ENCODE measurements at regions not wholly inside any gene's neighbourhood (a gene's known extent, or its start where the extent isn't known, plus 50 kb on each side); places are given as distances from the start of the nearest gene placed in this dataset.

GRCh38 chr4:98758182-98758581 is 99.8 kb upstream of the TSPAN5 start:
- no peak for DNase-seq

DNA sequence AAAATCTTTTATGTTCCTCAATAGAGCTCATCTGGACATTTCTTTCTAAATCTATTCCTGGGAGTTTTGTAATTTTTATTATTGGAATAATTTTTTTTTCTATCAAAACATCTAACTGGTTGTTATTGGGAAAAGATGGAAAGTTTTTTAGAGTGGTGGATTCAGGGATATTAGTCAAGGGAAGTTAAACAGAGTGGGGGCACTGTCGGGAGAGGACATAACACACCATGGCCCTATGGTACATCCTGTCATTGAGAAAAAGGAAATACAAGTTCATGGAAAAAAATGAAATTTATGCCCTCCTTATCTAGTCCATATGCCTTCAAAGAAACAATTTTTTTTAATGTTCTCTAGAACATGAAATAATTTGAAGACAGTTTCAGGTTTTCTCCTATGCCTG is 96.3 kb upstream of the TSPAN5 start:
- no peak for DNase-seq

GRCh38 chr4:98749206-98749605 is 90.8 kb upstream of the TSPAN5 start:
- no peak for DNase-seq

- no peak for DNase-seq
Observed at GRCh38 chr4:98748609-98749008, 90.2 kb upstream of the TSPAN5 start.

DNA sequence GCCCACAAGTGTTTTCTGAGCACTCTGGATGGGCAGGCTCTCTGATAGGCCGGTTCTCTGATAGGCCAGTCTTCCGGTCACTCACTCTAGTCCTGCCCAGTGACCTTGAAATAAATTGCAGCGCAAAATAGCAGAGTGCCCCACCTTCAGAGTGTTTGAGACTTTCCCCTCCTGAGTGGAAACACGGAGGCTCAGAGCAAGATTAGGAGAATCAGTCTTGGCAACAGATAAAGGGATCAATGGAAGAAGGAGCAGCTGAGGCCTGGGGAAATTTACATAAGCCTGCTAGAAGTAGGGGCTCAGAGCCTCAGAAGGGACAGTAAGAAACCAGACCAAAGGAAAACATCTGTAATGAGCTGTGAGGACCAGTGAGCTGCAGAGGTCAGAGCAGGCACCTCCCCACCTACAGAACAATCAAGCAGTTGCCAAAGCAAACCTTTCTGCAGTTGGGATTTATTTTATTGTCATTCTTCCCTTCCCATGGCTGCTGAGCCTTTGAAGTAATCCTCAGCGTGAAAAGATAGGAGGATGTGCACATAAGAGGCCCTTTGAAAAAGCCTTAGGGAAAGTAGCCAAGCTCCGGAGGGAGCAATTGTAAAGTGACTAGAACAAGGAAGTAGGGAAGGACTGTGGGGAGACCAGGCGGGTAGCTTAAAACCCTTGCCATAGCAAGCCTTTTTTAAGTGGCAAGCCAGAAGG is 89.1 kb upstream of the TSPAN5 start:
- DNase-seq = no peak

DNA sequence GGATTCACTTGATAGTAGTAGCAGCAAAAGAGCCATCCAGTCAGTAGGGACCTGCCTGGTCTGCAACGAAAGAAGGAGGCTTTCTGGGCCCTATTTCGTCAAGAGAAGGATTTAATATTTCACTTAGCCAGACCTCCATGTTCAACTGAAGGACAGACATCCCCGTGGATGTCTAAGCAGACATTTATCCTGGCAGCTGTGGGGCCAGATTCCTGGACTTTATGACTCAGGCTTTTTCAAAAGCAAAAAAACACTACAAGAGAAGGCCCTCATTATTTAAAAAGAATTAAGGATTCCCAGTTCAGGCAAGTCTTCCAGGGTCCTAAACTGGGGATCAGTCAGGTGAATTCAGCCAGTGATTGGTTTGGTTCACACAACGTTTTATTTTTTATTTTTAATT is 88.5 kb upstream of the TSPAN5 start:
- no peak for DNase-seq

- DNase-seq = no peak
Observed at GRCh38 chr4:98746530-98746929, 88.1 kb upstream of the TSPAN5 start.

DNA sequence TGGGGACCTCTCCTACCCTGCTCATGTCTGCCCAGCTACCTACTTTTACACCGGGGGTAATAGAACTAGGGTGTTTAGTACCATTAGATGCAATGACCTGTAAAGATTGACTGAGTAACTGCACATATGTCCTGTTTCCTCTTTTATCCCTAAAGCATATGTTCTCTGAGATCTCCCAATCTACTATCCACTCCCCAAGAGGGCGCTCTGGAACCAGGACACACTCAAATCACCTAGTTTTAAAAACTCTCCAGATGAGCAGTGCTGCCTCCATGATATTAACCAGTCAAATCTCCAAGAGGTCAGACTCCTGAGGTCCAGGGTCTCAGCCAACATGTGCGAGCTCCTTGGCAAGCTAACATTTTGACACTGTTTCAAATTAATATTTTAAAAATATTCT is 87.0 kb upstream of the TSPAN5 start:
- peak; percentile 11 for DNase-seq

- DNase-seq = no peak
Observed at GRCh38 chr4:98744372-98745150, 86.2 kb upstream of the TSPAN5 start.

DNA sequence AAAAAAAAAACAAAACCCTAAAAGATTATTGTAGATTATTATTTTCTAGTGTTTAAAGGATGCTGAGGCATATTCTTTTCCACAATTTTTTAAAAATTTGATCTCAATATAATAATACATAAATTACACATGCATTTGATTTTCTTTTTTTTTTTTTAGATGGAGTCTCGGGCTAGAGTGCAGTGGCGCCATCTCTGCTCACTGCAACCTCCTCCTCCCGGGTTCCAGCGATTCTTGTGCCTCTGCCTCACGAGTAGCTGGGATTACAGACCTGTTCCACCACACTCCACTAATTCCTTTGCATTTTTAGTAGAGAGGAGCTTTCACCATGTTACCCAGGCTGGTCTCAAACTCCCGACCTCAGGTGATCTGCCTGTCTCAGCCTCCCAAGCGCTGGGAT is 83.5 kb upstream of the TSPAN5 start:
- no peak for DNase-seq

DNA sequence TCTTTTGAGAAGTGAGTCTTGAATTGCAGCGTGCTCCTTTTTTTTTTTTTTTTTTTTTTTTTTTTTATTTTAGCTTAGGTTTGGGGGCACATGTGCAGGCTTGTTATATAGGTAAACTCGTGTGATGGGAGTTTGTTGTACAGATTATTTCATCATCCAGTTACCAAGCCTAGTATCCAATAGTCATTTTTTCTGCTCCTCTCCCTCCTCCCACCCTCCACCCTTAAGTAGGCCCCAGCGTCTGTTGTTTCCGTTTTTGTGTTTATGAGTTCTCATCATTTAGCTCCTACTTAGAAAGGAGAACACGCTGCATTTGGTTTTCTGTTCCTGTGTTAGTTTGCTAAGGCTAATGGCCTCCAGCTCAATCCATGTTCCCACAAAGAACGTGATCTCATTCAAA is 81.3 kb upstream of the TSPAN5 start:
- DNase-seq = no peak

GRCh38 chr4:98733601-98734000 is 75.2 kb upstream of the TSPAN5 start:
- DNase-seq = no peak

- DNase-seq = no peak
Observed at GRCh38 chr4:98728871-98729270, 70.5 kb upstream of the TSPAN5 start.

DNA sequence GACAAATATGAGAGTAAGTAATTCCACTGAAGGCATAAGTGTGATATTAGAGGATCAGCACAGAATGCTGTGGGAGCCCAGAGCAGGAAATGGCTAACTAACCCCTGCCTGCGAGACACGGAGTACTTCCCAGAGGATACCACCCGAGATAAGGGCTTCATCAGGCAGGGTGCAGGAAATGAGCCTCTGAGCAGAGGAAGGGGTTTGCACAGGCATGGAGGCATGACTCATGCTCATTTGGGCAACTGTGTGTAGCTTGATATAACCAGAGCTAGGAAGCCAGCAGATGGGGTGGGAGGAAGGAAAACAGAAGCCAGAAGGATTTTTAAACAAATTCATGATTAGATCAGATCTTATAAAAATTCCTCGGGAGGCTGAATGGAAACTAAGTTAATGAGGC is 70.0 kb upstream of the TSPAN5 start:
- DNase-seq = peak; percentile 8

GRCh38 chr4:98722000-98722399 is 63.6 kb upstream of the TSPAN5 start:
- no peak for DNase-seq

DNA sequence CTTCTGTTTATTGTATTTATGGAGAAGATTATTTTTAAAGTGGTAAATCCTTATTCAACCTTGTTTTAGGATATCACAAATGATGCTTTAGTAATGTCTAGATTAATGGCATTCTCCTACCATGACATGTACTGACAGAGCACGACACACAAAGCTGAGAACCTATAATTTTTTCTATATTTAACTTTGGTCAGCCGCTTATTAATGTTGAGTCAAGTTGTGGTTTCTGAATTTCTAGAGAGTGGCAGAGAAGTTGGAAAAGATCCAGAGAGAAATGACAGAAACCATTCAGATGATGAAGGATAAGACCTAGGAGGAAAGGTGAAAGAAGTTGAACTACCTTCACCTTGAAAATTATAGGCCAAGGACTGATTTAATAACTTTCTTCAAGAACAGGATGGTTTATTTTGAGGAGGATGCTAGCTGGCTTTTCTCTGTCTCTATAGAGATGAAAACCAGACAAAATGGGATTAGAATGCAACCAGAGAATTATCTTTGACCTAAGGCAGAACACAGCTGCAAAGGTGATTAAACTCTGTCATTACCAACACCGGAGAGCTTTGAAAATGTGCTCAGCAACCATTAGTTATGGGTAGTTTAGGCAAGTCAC is 62.6 kb upstream of the TSPAN5 start:
- no peak for DNase-seq

GRCh38 chr4:98716796-98717195 is 58.4 kb upstream of the TSPAN5 start:
- no peak for DNase-seq

DNA sequence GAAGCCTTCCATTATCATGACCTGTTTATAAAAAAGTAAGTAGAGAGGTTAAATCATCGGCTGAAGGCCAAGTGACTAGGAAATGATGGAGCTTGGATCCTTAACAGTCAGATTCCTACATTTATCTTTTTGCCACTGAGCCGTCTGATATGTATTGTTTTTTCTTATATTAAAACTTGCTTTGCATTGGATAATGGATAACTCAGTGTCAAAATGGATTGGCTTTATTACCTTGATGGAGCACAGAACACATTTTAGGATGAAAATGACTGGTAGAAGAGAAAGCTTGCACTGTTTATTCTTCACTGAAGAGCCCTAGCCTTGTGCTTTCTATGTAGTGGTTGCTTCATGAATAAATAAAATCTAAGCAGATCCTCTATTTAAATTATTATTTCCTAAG is 54.2 kb upstream of the TSPAN5 start:
- DNase-seq = no peak

GRCh38 chr4:98711526-98711925 is 53.1 kb upstream of the TSPAN5 start:
- no peak for DNase-seq

GRCh38 chr4:98710831-98711230 is 52.4 kb upstream of the TSPAN5 start:
- no peak for DNase-seq

All from activated CD4-positive, alpha-beta T cell treated with anti-CD3 and anti-CD28 coated beads for 48 hours (primary cell).